Neural cell (in vitro differentiated cells): ENCODE measurements at regions not wholly inside any gene's neighbourhood (a gene's known extent, or its start where the extent isn't known, plus 50 kb on each side); places are given as distances from the start of the nearest gene placed in this dataset.

Source experiments
- H2AFZ ChIP-seq: fragments of 200-600, 300-800 bp; sonication (generic), shearing (Covaris generic); 2 replicates; pipeline ENCODE4 v1.6.0; 2014; ENCODE audit warnings: low read depth, mild to moderate bottlenecking, antibody characterized with exemption, low read length, moderate library complexity
- H3F3A ChIP-seq: fragments of 200-600 bp; shearing (Covaris generic); 2 replicates; pipeline ENCODE4 v1.6.1; 2016; ENCODE audit warnings: mild to moderate bottlenecking, moderate library complexity, mixed read lengths, antibody characterized with exemption, low read length; ENCODE audit not compliant: insufficient read depth, poor library complexity, severe bottlenecking
- H3K27ac ChIP-seq: fragments of 200-600, 300-800 bp; sonication (generic), shearing (Covaris generic); 2 replicates; pipeline ENCODE4 v1.5.1; 2014; ENCODE audit warnings: mild to moderate bottlenecking, low read length, moderate library complexity
- H3K27me3 ChIP-seq: fragments of 300-800, 200-600 bp; sonication (generic), shearing (Covaris generic); 2 replicates; pipeline ENCODE4 v1.6.0; 2014; ENCODE audit warnings: mild to moderate bottlenecking, low read depth, low read length, moderate library complexity; ENCODE audit not compliant: insufficient read depth
- H3K36me3 ChIP-seq: fragments of 300-800, 200-600 bp; sonication (generic), shearing (Covaris generic); 2 replicates; pipeline ENCODE4 v1.5.1; 2014; ENCODE audit warnings: mild to moderate bottlenecking, antibody characterized with exemption, low read length, moderate library complexity; ENCODE audit not compliant: insufficient read depth
- H3K4me2 ChIP-seq: fragments of 300-800, 200-600 bp; sonication (generic), shearing (Covaris generic); 2 replicates; pipeline ENCODE4 v1.6.0; 2014; ENCODE audit warnings: mild to moderate bottlenecking, low read length
- H3K4me3 ChIP-seq: fragments of 300-800, 200-600 bp; sonication (generic), shearing (Covaris generic); 2 replicates; pipeline ENCODE4 v1.5.1; 2014; ENCODE audit warnings: mild to moderate bottlenecking, low read length, moderate library complexity
- H3K79me2 ChIP-seq: fragments of 200-600 bp; shearing (Covaris generic); replicated peaks from 2 replicates; pipeline ENCODE4 v1.6.0; 2014; ENCODE audit warnings: mild to moderate bottlenecking, low read length, moderate library complexity; ENCODE audit not compliant: insufficient read depth
- H3K9ac ChIP-seq: fragments of 300-800, 200-600 bp; sonication (generic), shearing (Covaris generic); 2 replicates; pipeline ENCODE4 v1.6.1; 2016; ENCODE audit warnings: mild to moderate bottlenecking, low read length, mixed read lengths
- H3K9me2 ChIP-seq: fragments of 200-600 bp; shearing (Covaris generic); 2 replicates; pipeline ENCODE4 v1.6.1; 2016; ENCODE audit warnings: mild to moderate bottlenecking, low read length, mixed read lengths; ENCODE audit not compliant: insufficient read depth
- H3K9me3 ChIP-seq: fragments of 200-600, 300-800 bp; sonication (generic), shearing (Covaris generic); 2 replicates; pipeline ENCODE4 v1.6.1; 2016; ENCODE audit warnings: mild to moderate bottlenecking, mixed run types, low read length, moderate library complexity, mixed read lengths
- H4K20me1 ChIP-seq: fragments of 200-600 bp; shearing (Covaris generic); 2 replicates; pipeline ENCODE4 v1.6.1; 2016; ENCODE audit warnings: mild to moderate bottlenecking, mixed run types; ENCODE audit not compliant: insufficient read depth
- MXI1 ChIP-seq: fragments of 450-650 bp; conservative IDR thresholded peaks from 2 replicates; pipeline ENCODE4 v1.6.1; 2014; ENCODE audit warnings: antibody characterized with exemption, mild to moderate bottlenecking; ENCODE audit not compliant: poor library complexity, severe bottlenecking
- SMC3 ChIP-seq: fragments of 450-650 bp; conservative IDR thresholded peaks from 2 replicates; pipeline ENCODE4 v1.6.1; 2014; ENCODE audit warnings: antibody characterized with exemption, mild to moderate bottlenecking, moderate library complexity; ENCODE audit not compliant: poor library complexity
- TAF1 ChIP-seq: IDR thresholded peaks from 2 replicates; pipeline ENCODE4 v1.6.1; 2012; ENCODE audit warnings: low read depth
- TF ChIP-seq, protein P1 (sequence below): fragments of 450-650 bp; IDR thresholded peaks from 2 replicates; pipeline ENCODE4 v1.5.1; 2014; ENCODE audit warnings: antibody characterized with exemption, mild to moderate bottlenecking, moderate library complexity; ENCODE audit not compliant: poor library complexity, severe bottlenecking

GRCh38 chr7:19397911-19398310, 252.7 kb upstream of the FERD3L start:
- H3K9me3 ChIP-seq = no peaks in the 10 kb centered on the region
- no peaks in the 10 kb centered on the region for H3K27me3 ChIP-seq
- no peak overlapping the region for H3K9ac ChIP-seq
- TF ChIP-seq MXI1 = no peak
- TF ChIP-seq, protein P1, sequence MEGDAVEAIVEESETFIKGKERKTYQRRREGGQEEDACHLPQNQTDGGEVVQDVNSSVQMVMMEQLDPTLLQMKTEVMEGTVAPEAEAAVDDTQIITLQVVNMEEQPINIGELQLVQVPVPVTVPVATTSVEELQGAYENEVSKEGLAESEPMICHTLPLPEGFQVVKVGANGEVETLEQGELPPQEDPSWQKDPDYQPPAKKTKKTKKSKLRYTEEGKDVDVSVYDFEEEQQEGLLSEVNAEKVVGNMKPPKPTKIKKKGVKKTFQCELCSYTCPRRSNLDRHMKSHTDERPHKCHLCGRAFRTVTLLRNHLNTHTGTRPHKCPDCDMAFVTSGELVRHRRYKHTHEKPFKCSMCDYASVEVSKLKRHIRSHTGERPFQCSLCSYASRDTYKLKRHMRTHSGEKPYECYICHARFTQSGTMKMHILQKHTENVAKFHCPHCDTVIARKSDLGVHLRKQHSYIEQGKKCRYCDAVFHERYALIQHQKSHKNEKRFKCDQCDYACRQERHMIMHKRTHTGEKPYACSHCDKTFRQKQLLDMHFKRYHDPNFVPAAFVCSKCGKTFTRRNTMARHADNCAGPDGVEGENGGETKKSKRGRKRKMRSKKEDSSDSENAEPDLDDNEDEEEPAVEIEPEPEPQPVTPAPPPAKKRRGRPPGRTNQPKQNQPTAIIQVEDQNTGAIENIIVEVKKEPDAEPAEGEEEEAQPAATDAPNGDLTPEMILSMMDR = no peak
- H3K9me2 ChIP-seq = no peaks in the 10 kb centered on the region
- no peaks in the 10 kb centered on the region for H3F3A ChIP-seq
- no peaks in the 10 kb centered on the region for H3K36me3 ChIP-seq
- H2AFZ ChIP-seq = no peak overlapping the region
- H3K4me2 ChIP-seq = no peak overlapping the region
- H4K20me1 ChIP-seq = no peaks in the 10 kb centered on the region
- H3K79me2 ChIP-seq = no peaks in the 10 kb centered on the region
- no peak overlapping the region for H3K4me3 ChIP-seq
- H3K27ac ChIP-seq = no peak overlapping the region

- Histone ChIP-seq H3K36me3 (no peaks in the 10 kb centered on the region), H3K9me3 (no peaks in the 10 kb centered on the region), H3K79me2 (no peaks in the 10 kb centered on the region), H3K4me3 (no peak overlapping the region), H3K4me2 (no peak overlapping the region), H3K27me3 (no peaks in the 10 kb centered on the region), H3K27ac (no peak overlapping the region), H2AFZ (no peak overlapping the region), H4K20me1 (no peaks in the 10 kb centered on the region), H3F3A (no peaks in the 10 kb centered on the region), H3K9me2 (no peaks in the 10 kb centered on the region), H3K9ac (no peak overlapping the region)
- TF ChIP-seq TAF1 = no peak
Observed at GRCh38 chr7:19392246-19392645, 247.0 kb upstream of the FERD3L start.

DNA sequence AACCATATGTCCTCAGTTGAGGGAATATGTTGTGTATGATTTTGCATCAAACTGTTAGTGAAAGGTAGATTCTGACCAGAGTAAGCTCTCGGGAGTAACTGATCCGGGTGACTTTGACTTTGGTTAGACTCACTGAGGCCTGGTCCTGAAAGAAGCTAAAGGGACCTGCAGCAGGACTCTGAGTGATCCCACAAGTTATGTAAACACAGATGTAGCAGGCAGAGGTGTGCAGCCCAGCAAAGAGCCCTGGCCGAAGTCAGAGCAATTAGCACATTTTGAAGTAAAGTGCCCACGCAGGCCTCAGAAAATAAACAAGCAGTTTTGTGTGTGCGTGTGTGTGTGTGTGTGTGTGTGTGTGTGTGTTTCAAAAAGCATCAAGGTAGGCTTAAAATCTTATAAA, 245.6 kb upstream of the FERD3L start:
- no peak for TF ChIP-seq SMC3
- no peak overlapping the region for H2AFZ ChIP-seq
- H3K4me3 ChIP-seq = no peak overlapping the region
- H3K27me3 ChIP-seq = no peaks in the 10 kb centered on the region
- no peak overlapping the region for H3K9ac ChIP-seq
- H3F3A ChIP-seq = no peaks in the 10 kb centered on the region
- H3K36me3 ChIP-seq = no peaks in the 10 kb centered on the region
- H3K79me2 ChIP-seq = no peaks in the 10 kb centered on the region
- no peak overlapping the region for H3K27ac ChIP-seq
- no peaks in the 10 kb centered on the region for H3K9me3 ChIP-seq
- no peaks in the 10 kb centered on the region for H4K20me1 ChIP-seq
- no peaks in the 10 kb centered on the region for H3K9me2 ChIP-seq
- H3K4me2 ChIP-seq = no peak overlapping the region

GRCh38 chr7:19381321-19381720, 236.1 kb upstream of the FERD3L start:
- Histone ChIP-seq H3K9me2 (no peaks in the 10 kb centered on the region), H3K27ac (no peak overlapping the region), H3K4me2 (no peak overlapping the region), H3K36me3 (no peaks in the 10 kb centered on the region), H3K9ac (no peak overlapping the region), H2AFZ (no peak overlapping the region), H3K9me3 (no peaks in the 10 kb centered on the region), H3K79me2 (no peaks in the 10 kb centered on the region), H4K20me1 (no peaks in the 10 kb centered on the region), H3F3A (no peaks in the 10 kb centered on the region), H3K4me3 (no peak overlapping the region), H3K27me3 (no peaks in the 10 kb centered on the region)
- TF ChIP-seq, protein P1 = no peak
- TF ChIP-seq TAF1 = no peak
